HG02852 (cell line): ENCODE measurements at regions not wholly inside any gene's neighbourhood (a gene's known extent, or its start where the extent isn't known, plus 50 kb on each side); places are given as distances from the start of the nearest gene placed in this dataset.
"Not testable (repeated sequence)": the region's sequence is repeated elsewhere in the genome, so short reads cannot be mapped to it uniquely, and the experiment has no call there.

Experiments used
- ATAC-seq: cut with Tn5 transposase; IDR thresholded peaks from one replicate; pipeline ENCODE4 v1.9.1; 2021; ENCODE audit warnings: mild to moderate bottlenecking, moderate library complexity; ENCODE audit not compliant: unreplicated experiment

DNA sequence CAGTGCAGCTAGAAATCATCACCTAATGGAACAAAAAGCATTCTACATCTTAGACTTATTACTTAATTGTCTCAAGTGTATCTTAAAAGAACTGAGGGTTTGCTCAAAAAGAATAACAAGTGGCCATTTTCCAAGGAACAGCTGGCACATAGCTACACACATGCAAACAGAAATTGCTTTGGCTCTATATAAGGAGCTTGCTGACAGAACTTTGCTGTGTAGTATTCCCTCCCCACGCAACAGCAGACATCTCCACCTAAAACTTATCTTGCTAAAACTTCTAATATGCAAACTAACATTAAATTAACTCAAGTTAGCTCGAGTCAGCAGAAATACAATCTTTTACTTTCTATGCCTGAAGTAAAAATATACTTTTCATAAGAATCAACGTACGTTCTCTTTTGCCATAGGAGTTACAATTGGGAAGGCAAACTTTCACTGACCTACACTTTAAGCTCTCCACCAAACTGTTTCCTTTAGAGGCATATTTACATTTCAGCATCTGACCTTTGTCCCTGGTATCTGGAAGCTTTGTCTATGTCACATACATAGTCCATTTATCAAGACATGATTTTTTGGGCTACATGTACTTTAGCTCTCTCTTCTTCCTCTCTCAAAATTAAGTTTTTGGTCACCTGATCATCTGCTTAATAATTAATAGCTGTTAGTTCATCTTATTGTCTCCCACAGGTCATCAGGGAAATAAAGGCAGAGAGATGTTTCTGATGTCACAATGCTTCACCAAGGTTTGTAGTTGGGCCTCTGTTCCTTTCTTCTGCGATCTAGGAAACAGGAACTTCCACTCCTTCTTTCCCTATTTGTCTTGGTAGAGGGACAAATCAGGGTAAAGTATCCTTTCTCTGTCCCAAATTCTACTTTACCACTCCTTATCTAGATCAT is 163.4 kb upstream of the AGTR1 start:
- ATAC-seq, result no peak

DNA sequence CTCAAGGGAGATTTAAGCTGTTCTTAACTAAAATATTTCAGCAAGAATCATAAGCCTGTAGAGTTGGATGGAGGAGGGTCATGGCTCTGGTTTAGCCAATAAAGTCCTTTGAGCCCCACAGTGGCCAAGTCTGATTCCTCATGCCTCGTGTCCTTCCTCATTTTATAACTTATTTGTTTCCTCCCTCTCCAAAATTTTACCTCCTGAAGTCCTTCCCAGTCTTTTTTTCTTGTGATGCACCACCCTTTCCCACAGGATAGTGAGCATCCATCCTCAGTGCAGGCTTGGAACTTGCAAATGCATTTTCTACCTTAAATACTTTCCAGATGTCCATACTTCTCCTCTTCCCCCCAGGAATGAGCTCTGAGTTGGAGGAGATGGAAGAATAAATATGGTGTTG is 162.7 kb upstream of the AGTR1 start:
- ATAC-seq, result no peak

DNA sequence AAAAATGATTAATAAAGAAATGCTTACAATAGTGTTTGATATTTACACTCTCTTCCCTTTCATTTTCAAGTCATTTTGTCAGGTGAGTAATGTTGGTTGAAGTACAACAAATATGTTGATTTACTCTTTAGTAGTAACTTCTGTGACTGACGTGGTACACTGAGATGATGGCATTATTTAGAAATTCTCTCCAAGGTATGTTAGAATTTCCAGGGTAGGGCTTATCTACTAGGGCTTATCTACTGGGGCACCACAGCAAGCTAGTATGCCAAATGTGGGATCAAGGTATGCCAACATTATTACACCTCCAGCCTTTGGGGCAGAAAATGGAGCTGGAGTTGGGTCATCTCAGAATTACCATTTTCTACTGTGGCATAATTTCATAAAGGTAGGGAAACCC is 157.4 kb upstream of the AGTR1 start:
- no peak for ATAC-seq

DNA sequence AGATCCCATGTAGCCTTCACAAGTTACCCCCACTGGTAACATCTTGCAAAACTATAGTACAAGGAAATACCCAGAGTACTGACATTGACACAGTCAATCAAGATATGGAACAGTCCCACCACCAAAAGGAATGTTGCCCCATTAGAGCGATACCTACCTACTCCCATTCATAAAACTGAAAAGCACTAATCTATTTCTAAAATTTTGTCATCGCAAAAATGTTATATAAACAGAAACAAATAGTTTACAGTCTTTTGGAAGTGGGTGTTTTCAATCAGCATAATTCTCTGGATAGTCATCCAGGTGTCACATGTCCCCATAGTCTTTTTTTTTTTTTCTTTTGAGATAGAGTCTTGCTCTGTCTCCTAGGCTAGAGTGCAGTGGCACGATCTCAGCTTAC is 156.9 kb upstream of the AGTR1 start:
- no peak for ATAC-seq

DNA sequence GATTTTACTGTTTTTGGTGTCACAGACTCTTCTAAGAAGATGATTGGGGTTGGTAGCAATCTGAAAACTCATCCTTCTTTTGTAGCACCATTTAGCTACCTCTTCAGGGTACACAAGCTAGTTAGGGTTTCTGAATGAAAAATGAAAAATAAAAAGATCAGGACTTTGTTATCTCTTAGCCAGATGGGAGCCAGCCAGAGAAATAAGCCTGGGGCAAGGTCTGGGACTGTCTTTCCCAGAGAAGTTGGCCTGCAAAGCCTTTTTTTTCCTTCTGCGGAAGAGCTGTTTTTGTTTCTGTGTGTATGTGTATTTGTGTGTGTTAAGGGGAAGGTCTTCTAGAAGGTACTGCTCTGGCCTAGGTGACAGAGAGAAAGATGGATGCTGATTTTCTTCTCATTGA is 150.7 kb upstream of the AGTR1 start:
- ATAC-seq, result no peak

DNA sequence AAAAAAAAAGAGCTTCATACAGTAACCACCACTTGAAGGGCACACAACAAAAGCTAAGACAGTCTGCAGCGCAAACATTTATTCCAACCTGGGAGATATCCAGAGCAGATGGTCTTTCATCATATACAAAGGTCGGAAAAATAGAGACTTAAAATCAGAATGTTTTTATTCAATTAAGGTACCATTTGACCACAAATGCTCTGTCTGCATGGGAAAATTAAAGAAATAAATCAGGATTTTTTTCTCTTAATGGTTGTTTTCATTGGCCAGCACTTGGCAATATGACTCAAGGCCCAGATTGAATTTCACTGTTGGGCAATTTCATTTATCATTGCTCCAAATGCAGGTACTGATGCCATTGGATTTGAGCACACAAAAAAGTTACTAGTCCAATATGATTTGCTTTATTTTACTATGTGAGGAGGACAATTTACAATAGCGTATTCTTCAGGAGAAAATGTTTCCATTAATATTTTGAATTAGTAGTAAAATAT is 145.9 kb upstream of the AGTR1 start:
- ATAC-seq, result no peak

DNA sequence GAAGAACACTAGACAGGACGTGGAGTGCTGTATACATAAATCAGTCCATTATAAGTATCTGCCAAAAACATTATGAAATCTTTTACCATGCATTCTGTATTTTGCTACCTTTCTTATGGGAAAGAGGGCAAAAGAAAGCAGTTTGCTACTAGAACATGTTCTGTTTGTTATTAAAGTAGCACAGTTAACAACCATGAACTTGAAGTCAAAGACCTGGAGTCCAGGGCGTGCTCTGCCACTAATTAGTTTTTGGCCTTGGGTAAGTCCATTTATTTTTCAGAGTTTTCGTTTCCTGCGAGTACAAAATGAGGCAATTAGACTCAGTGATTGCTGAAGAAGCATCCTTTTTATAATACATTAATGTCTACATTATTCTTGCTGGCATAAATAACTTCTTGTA is 143.3 kb upstream of the AGTR1 start:
- ATAC-seq, result no peak

DNA sequence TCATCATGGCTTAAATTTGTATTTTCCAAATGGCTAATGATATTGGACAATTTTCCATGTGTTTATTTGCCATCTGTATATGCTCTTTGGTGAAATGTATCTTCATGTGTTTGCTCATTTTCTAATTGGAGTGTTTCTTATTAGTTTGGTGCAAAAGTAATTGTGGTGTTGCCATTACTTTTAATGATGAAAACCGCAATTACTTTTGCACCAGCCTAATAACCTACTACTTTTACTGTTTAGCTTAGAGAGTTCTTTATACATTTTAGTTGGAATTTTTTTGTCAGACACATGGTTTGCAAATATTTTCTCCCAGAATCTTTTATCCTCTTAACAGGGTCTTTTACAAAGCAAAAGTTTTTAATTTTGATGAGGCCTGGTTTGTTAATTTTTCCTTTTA is 141.0 kb upstream of the AGTR1 start:
- ATAC-seq, result no peak

DNA sequence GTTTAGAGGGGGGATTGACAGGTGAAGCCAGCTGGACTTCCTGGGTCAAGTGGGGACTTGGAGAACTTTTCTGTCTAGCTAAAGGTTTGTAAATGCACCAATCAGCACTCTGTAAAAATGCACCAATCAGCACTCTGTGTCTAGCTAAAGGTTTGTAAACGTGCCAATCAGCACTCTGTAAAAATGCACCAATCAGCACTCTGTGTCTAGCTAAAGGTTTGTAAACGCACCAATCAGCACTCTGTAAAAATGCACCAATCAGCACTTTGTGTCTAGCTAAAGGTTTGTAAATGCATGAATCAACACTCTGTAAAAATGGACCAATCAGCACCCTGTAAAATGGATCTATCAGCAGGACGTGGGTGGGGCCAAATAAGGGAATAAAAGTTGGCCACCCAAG is 120.1 kb upstream of the AGTR1 start:
- not testable (repeated sequence) for ATAC-seq

DNA sequence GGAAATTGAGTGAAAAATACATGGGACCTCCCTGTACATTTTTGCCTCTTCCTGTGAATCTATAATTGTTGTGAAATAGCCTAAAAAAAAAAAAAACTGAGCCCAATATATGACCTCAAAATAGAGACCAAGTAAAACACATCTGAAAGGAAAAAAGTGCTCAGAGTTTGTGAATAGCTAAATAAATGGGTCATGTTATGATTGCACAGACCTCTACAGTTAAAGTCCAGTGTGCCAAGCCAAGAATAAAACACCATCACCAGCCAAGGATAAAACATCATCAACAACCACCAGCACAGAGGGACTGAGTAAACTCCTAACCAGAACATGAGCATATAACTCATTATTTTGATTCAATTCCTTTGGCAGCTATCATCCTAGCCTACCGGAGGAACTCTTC is 115.6 kb upstream of the AGTR1 start:
- no peak for ATAC-seq

DNA sequence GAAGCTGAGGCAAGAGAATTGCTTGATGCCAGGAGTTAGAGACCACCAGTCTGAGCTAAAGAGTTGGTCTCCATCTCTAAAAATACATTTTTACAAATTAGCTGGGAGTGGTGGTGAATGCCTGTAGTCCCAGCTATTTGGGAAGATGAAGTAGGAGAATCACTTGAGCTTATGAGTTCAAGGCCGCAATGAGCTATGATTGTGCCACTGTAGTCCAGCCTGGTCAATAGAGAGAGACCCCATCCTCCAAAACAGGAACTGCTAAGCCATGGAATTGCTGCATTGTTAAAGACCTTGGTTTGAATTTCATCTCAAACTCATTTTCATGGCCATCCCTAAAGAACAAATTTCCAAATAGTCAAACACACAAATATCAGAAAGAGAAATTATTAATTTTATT is 113.9 kb upstream of the AGTR1 start:
- no peak for ATAC-seq

DNA sequence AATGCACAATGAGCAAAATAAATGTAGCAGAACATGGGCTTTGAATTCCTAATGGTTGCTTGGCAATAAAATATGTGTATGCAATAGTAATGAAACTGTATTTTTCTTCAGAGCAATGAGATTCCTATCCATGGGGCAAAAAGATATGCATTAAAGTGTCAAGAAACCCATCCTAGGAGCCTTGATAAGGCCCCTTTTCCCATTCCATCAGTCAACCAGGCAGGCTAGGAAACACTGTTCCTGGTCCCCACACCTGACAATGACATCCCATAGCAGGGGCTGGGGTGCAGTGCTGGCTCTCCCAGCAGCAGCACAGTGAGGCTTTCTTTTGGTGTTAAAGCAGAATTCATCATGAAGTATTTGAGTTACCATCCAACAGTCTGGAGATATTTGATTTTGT is 113.3 kb upstream of the AGTR1 start:
- no peak for ATAC-seq

DNA sequence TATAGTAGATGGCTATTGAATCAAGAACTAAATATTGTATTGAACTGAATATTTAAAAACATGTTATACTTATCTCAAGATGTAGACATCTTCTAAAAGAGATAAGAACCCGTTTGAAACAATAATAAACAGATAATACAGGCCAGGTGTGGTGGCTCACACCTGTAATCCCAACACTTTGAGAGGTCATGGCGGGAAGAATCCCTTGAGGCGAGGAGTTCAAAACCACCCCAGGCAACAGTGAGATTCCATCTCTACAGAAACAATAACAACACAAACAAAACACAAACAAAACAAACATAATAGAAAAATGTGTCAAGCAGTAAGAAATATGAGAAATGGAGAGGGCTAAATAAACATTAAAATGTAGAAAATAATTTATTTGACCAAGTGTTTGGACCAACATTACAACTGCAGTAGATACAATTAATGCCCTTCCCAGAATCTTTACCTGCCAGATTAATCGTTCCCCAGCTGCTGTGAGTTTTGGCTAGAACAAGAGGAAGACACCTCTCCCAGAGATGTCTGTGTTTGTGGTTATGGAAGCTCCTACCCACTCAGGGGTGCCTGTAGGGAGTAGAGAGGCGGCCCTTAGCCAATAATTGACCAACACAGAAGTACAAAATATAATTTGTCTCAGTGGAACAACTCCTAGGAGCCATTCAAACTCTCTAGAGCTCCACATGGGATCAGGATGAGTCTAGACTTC is 111.9 kb upstream of the AGTR1 start:
- ATAC-seq, result no peak

DNA sequence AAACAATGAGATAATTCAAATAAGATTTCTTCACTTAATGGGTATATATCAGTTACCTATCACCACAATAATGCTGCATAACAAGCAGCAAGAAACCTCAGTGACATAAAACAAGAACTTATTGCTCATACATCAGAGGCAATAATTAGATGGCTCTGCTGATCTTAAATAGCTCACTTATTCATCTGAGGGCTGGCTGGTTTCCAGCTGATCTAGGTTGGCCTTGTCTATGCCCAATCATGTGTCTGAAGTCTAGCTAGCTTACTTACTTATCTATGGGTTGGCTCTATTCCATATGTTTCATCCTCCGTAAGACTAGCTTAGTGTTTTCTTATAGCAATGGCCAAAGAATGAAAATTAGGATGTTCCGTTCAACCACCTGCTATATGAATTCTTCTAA is 109.4 kb upstream of the AGTR1 start:
- no peak for ATAC-seq

DNA sequence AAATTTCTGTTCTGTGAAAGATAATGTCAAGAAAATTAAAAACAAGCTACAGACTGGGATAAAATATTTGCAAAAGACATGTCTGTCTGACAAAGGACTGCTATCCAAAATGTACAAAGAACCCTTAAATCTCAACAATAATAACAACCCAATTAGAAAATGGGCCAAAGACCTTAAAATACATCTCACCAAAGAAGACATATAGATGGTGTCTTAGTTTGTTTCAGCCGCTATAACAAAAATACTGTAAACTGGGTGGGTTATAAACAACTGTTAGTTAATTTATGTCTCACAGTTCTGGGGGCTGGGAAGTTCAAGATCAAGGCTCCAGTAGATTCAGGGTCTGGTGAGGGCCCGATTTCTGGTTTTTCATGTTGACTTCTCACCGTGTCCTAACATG is 106.2 kb upstream of the AGTR1 start:
- no peak for ATAC-seq

DNA sequence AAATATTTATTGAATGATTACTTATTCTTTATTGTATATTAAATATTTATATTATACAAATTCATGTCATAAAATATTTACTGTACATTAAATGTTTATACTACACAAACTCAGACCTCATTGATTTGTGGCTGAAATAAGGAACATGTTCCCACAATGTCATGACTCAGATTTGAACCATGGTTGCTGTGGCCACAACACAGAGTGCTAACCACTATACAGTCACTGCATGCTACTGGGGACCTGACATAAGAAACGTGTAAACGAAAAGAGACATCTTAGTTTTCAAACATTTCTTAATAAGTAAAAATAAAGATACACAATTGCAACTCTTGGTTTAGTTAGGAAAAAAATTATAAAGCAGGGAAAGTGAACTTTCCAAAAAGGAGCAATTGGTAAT is 99.1 kb upstream of the AGTR1 start:
- no peak for ATAC-seq

DNA sequence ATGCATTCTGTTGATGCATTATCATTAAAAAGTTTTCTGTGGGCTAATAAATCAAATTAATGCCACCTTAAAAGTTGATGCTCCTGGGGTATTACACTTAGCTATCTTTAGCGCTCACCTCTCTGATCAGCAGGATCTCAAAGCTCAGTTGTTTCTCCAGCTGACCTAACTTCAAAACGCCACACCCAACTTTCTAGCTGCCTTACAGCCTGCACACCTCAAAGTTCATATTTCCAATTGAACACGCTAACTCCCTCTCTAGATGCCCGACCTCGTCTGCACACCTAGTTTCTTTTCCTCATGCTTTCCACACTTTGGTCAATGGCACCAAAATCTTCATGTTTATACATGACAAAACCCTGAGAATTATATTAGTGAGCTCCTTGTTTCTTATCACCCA is 98.2 kb upstream of the AGTR1 start:
- ATAC-seq, result no peak

DNA sequence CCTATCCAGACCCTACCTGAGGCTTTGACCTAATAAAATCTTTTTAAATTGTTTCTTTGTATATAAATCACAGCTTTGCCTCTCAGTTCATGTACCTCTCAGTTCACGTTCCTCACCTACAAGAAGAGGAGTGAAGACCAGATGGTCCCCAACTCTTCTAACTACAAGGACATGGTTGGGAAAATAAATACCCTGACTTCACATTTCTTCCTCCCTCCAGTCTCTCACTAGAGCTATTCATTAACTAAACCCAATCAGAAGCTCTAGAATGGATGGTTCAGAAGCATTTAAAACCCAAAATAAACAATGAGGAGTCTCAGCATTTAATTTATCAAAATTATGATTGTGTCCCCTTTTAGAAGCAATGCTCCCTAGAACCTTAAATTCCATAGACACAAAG is 97.3 kb upstream of the AGTR1 start:
- ATAC-seq, result no peak

DNA sequence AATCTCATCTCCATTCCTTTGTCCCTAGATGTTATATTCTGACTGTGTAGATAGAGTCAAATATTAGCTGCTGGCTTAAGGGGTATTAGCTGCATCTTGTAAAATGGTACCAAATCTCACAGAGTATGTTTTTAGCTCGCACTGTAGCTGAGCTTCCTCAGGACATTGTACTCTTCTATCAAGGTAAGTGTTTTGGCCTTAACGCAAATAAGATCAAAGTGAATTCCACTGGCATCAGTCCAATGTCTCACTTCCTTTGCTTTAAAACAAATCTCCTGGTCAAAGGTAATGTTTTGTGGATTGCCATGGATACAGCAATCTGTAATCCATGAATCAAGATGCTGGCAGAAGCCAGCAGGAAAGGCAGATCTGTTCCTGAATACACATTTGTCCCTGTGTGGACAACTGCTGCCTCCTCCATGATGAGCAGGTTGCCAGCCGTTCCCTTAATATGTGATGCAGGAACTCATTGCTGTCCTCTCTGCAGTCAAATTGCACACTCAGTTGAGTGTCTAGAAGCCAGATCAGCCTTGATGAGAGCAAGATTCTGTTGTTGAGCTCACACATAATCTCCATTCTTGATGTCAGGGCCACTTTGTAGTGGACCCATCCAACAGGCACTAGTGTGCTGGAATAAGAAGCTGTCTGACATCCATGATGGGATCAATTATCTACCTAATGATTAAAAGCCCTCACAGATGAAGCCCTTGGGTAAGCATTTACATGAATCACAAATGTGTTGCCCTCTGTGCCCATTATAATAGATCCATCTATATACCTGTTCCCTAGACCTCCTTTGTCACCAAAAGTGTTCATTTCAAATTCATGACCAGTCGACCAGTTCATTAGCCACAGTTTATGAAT is 96.6 kb upstream of the AGTR1 start:
- no peak for ATAC-seq

DNA sequence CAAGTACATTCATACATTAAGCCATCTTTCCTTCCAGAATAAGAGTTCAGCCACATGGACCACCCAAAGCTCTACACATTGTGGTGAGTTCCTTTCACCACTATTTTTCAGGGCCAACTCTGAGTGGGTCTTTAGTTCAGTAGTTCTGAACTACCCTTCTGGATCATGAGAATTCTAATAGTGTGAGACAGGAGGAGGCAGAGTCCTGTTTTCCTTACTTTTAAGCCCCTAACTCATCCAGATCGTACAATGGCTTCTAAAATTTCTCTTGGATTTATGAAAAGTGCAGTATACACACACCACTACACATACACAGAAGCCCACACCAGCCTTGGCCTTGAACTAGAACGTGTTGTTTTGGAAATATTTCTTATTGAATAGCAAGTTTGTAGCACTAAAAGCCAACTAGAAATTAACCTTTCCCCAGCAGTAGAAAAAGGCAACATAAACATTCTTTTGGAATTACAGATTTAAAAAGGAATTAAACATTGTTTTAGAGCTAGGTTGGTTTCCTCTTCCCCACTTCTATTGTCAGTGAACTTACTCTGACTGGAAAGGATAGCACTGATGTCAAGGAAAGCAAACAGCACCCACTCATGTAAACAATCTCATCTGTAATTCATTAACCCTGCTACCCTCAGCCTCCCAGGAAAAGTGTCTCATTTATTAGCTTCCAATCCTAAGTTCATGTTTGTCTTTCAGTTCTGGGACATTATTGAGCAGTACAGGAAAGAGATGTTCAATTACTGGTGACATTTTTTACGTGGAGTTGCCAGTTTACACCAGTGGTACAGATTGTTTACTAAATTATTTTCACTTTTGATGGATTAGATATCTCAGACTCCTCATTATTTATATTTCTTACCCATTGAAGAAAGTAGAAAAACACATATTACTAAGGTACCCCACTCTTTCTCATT is 95.7 kb upstream of the AGTR1 start:
- no peak for ATAC-seq
